K562 (cell line): ENCODE measurements at regions not wholly inside any gene's neighbourhood (a gene's known extent, or its start where the extent isn't known, plus 50 kb on each side); places are given as distances from the start of the nearest gene placed in this dataset.

Experiments
- ATF3 ChIP-seq, 2 experiments: fragments of 450-650 bp in 1 of 2; sonication (generic) in 1 of 2; formaldehyde crosslinking in 1 of 2; IDR thresholded peaks in 1 of 2; conservative IDR thresholded peaks in 1 of 2; 2 replicates each; pipeline versions ENCODE4 v1.6.1 to v1.8.1; 2016 to 2023; ENCODE audit warnings: mild to moderate bottlenecking in 2 of 2, moderate library complexity in 2 of 2, inconsistent platforms in 1 of 2, missing genetic modification reagents in 1 of 2
- CEBPZ ChIP-seq: fragments of 150-350 bp; IDR thresholded peaks from 2 replicates; pipeline ENCODE4 v1.6.1; 2014; ENCODE audit warnings: low read depth, mild to moderate bottlenecking, low read length, borderline replicate concordance
- CLOCK ChIP-seq: fragments of 250-450 bp; sonication (Bioruptor Pico); IDR thresholded peaks from 2 replicates; pipeline ENCODE4 v1.4.0; 2020; ENCODE audit warnings: mild to moderate bottlenecking, moderate library complexity, borderline replicate concordance
- CTCF ChIP-seq, 3 experiments: IDR thresholded peaks in 2 of 3; conservative IDR thresholded peaks in 1 of 3; 2 replicates each; pipeline ENCODE4 v1.5.1; 2011 to 2012; ENCODE audit warnings: low read length in 3 of 3, mild to moderate bottlenecking in 3 of 3, control low read depth in 2 of 3, improper control_type of control experiment in 1 of 3, inconsistent platforms in 1 of 3, low read depth in 1 of 3, mixed read lengths in 1 of 3, moderate library complexity in 1 of 3; ENCODE audit not compliant: insufficient read depth in 2 of 3
- HNRNPLL ChIP-seq: fragments of 200-400 bp; formaldehyde crosslinking; IDR thresholded peaks from 2 replicates; pipeline ENCODE4 v1.6.1; 2017; ENCODE audit warnings: low read length, low read depth, mild to moderate bottlenecking; ENCODE audit not compliant: poor library complexity, severe bottlenecking
- JUND ChIP-seq, 2 experiments: IDR thresholded peaks; 2 replicates in 1 of 2; 3 replicates in 1 of 2; pipeline ENCODE4 v1.6.1; 2011; ENCODE audit warnings: borderline replicate concordance in 2 of 2, low read depth in 2 of 2, low read length in 2 of 2, improper control_type of control experiment in 1 of 2, missing biosample characterization in 1 of 2, missing genetic modification characterization in 1 of 2, missing genetic modification reagents in 1 of 2
- KLF6 ChIP-seq: fragments of 250-450 bp; sonication (Bioruptor Pico); IDR thresholded peaks from 2 replicates; pipeline ENCODE4 v1.4.0; 2020; ENCODE audit warnings: mild to moderate bottlenecking, moderate library complexity, borderline replicate concordance
- SETDB1 ChIP-seq: IDR thresholded peaks from one replicate; pipeline ENCODE4 v1.6.1; 2012; ENCODE audit warnings: low read length, control low read depth, inconsistent platforms
- SMC3 ChIP-seq: conservative IDR thresholded peaks from 2 replicates; pipeline ENCODE4 v1.6.1; 2011; ENCODE audit warnings: low read depth, low read length, improper control_type of control experiment; ENCODE audit not compliant: insufficient read depth
- ZNF232 ChIP-seq: sonication (generic); formaldehyde crosslinking; IDR thresholded peaks from 2 replicates; pipeline ENCODE4 v1.8.0; 2022; ENCODE audit warnings: mild to moderate bottlenecking, missing genetic modification reagents

GRCh38 chr6:113004470-113005270 is 657.5 kb downstream of the RFPL4B start:
- TF ChIP-seq HNRNPLL (no peak), JUND (IDR thresholded peaks at IDR 0.05; ENCODE audit: borderline replicate concordance, low read depth, low read length) (no peak), JUND (tag; IDR thresholded peaks at IDR 0.05; ENCODE audit: borderline replicate concordance, low read depth, low read length) (no peak), CEBPZ (no peak), CTCF (IDR thresholded peaks at IDR 0.05 in 2 of 3, conservative IDR thresholded peaks at IDR 0.05 in 1 of 3; ENCODE audit: insufficient read depth in 2 of 3, low read depth in 1 of 3, low read length in 3 of 3) (no peak), KLF6 (CRISPR knock-in tag) (no peak), SETDB1 (no peak), ZNF232 (CRISPR knock-in tag) (no peak), CLOCK (CRISPR knock-in tag) (no peak), SMC3 (no peak), ATF3 (IDR thresholded peaks at IDR 0.05) (no peak), ATF3 (CRISPR knock-in tag; conservative IDR thresholded peaks at IDR 0.05) (no peak)
